Thoracic aorta (tissue), 2 donors: ENCODE measurements at regions not wholly inside any gene's neighbourhood (a gene's known extent, or its start where the extent isn't known, plus 50 kb on each side); places are given as distances from the start of the nearest gene placed in this dataset.
"Not testable (repeated sequence)": the region's sequence is repeated elsewhere in the genome, so short reads cannot be mapped to it uniquely, and the experiment has no call there.

ENCODE experiments used
- ATAC-seq: fragments of 150-250 bp; one replicate; pipeline ENCODE4 v1.8.0; 2017; ENCODE audit warnings: low read depth; ENCODE audit not compliant: insufficient number of reproducible peaks, low FRiP score
- DNase-seq: peaks from one replicate; pipeline ENCODE4 v3.0.0-alpha.2; 2020; ENCODE audit warnings: low spot score
- H3K27ac ChIP-seq, 2 donors: fragments of 200-600 bp; sonication (generic); 1 replicate in 1 of 2; 2 replicates in 1 of 2; pipeline ENCODE4 v1.5.1; 2016; ENCODE audit warnings: mild to moderate bottlenecking in 2 of 2, moderate library complexity in 2 of 2
- H3K27me3 ChIP-seq: fragments of 200-600 bp; sonication (generic); replicated peaks from 2 replicates; pipeline ENCODE4 v1.6.0; 2016; ENCODE audit warnings: mild to moderate bottlenecking; ENCODE audit not compliant: insufficient read depth
- H3K36me3 ChIP-seq: fragments of 200-600 bp; sonication (generic); one replicate; pipeline ENCODE4 v1.5.1; 2016
- H3K4me1 ChIP-seq, 2 donors: fragments of 200-600 bp; sonication (generic); 1 replicate in 1 of 2; 2 replicates in 1 of 2; pipeline versions ENCODE4 v1.5.1 to v1.6.0; 2016; ENCODE audit warnings: low read depth in 2 of 2, mild to moderate bottlenecking in 1 of 2; ENCODE audit not compliant: control insufficient read depth in 1 of 2
- H3K4me3 ChIP-seq: fragments of 200-600 bp; sonication (generic); 2 replicates; pipeline ENCODE4 v1.5.1; 2016; ENCODE audit warnings: mild to moderate bottlenecking
- H3K9me3 ChIP-seq: fragments of 200-600 bp; sonication (generic); 2 replicates; pipeline ENCODE4 v1.5.1; 2016
- CTCF ChIP-seq: fragments of 200-600 bp; sonication (generic); IDR thresholded peaks from one replicate; pipeline ENCODE4 v1.5.1; 2019; ENCODE audit warnings: antibody characterized with exemption

- no peak for TF ChIP-seq CTCF
- Histone ChIP-seq H3K9me3 (no peaks in the 10 kb centered on the region), H3K27me3 (no peaks in the 10 kb centered on the region)
Measured at GRCh38 chr1:112141301-112141700, 151.8 kb upstream of the KCND3 start.

GRCh38 chr1:112141923-112142322 lies 152.5 kb upstream of the KCND3 start:
- no peaks in the 10 kb centered on the region for H3K36me3 ChIP-seq
- no peaks in the 10 kb centered on the region for H3K9me3 ChIP-seq
- no peaks in the 10 kb centered on the region for H3K27me3 ChIP-seq
- TF ChIP-seq CTCF = no peak
- no peak for DNase-seq
- no peak overlapping the region for H3K27ac ChIP-seq
- no peak overlapping the region for H3K4me3 ChIP-seq
- H3K4me1 ChIP-seq = no peaks in the 10 kb centered on the region
- no peak for ATAC-seq

More at GRCh38 chr1:112141301-112141700, 151.8 kb upstream of the KCND3 start:
- H3K27ac ChIP-seq = no peak overlapping the region
- no peak for ATAC-seq
- H3K4me1 ChIP-seq = no peaks in the 10 kb centered on the region
- no peaks in the 10 kb centered on the region for H3K36me3 ChIP-seq
- H3K4me3 ChIP-seq = no peak overlapping the region
- DNase-seq = no peak

- Histone ChIP-seq H3K27me3 (no peaks in the 10 kb centered on the region), H3K4me1 (no peaks in the 10 kb centered on the region), H3K9me3 (no peaks in the 10 kb centered on the region), H3K27ac (no peak overlapping the region), H3K36me3 (no peaks in the 10 kb centered on the region), H3K4me3 (no peak overlapping the region)
- DNase-seq (no peak), ATAC-seq (no peak)
- TF ChIP-seq CTCF = no peak
Measured at GRCh38 chr1:112143871-112144441, 154.5 kb upstream of the KCND3 start.

- Histone ChIP-seq H3K27me3 (no peaks in the 10 kb centered on the region), H3K9me3 (peaks cover 7% of the 10 kb centered on the region), H3K4me1 (no peaks in the 10 kb centered on the region), H3K36me3 (no peaks in the 10 kb centered on the region), H3K27ac (no peak overlapping the region), H3K4me3 (no peak overlapping the region)
- TF ChIP-seq CTCF = no peak
- no peak for DNase-seq
- ATAC-seq = no peak
Measured at GRCh38 chr1:112144733-112145426, 155.4 kb upstream of the KCND3 start.

- Histone ChIP-seq H3K27me3 (no peaks in the 10 kb centered on the region), H3K36me3 (no peaks in the 10 kb centered on the region), H3K27ac (no peak overlapping the region), H3K9me3 (peaks cover 7% of the 10 kb centered on the region), H3K4me1 (no peaks in the 10 kb centered on the region), H3K4me3 (no peak overlapping the region)
- no peak for TF ChIP-seq CTCF
- DNase-seq (no peak), ATAC-seq (no peak)
Measured at GRCh38 chr1:112146201-112146715, 156.8 kb upstream of the KCND3 start.

GRCh38 chr1:112160214-112160613 lies 170.7 kb upstream of the KCND3 start:
- not testable (repeated sequence) for H3K36me3 ChIP-seq, DNase-seq, ATAC-seq, H3K4me3 ChIP-seq, H3K27me3 ChIP-seq, H3K4me1 ChIP-seq, H3K27ac ChIP-seq, H3K9me3 ChIP-seq
